ENCODE measurements at regions not wholly inside any gene's neighbourhood (a gene's known extent, or its start where the extent isn't known, plus 50 kb on each side); places are given as distances from the start of the nearest gene placed in this dataset.

- Mint-ChIP-seq H3K36me3 (no peaks in the 10 kb centered on the region), H3K27ac (no peak overlapping the region), H3K27me3 (ENCODE audit: low read depth in 2 of 2) (peaks cover 44 to 45% of the 10 kb centered on the region in 2 donors), H3K4me1 (peaks cover 0 to 7% of the 10 kb centered on the region in 2 donors), H3K4me3 (no peak overlapping the region), H3K9me3 (no peaks in the 10 kb centered on the region)
- DNase-seq: no peak
- WGBS (ENCODE audit: insufficient coverage): 92% methylated on average over 10 of the region's 10 CpGs
- H3K36me3 ChIP-seq (ENCODE audit: control insufficient read depth, insufficient read depth, low read length): no peaks in the 10 kb centered on the region
- H3K9me3 ChIP-seq (ENCODE audit: control insufficient read depth, insufficient read depth, low read length): no peaks in the 10 kb centered on the region
- intact Hi-C loops (cut with micrococcal nuclease): no loop called here
- no peak overlapping the region for H3K4me3 ChIP-seq (ENCODE audit: low read length)
- H3K27me3 ChIP-seq (ENCODE audit: control insufficient read depth, insufficient read depth, low read length): peaks cover 11% of the 10 kb centered on the region
- H3K4me1 ChIP-seq (ENCODE audit: control insufficient read depth, insufficient read depth, low read length): no peaks in the 10 kb centered on the region
- no peak for TF ChIP-seq CTCF (IDR thresholded peaks at IDR 0.05)
- ATAC-seq: no peak
- H3K27ac ChIP-seq (ENCODE audit: low read length): no peak overlapping the region
Observed at GRCh38 chr16:85175724-85176233, 63.5 kb upstream of the CIBAR2 start.

- Histone ChIP-seq H3K9me3 (ENCODE audit: control insufficient read depth, insufficient read depth, low read length) (no peaks in the 10 kb centered on the region), H3K4me3 (ENCODE audit: low read length) (no peak overlapping the region), H3K27me3 (ENCODE audit: control insufficient read depth, insufficient read depth, low read length) (peaks cover 4% of the 10 kb centered on the region), H3K4me1 (ENCODE audit: control insufficient read depth, insufficient read depth, low read length) (no peaks in the 10 kb centered on the region), H3K27ac (ENCODE audit: low read length) (no peak overlapping the region), H3K36me3 (ENCODE audit: control insufficient read depth, insufficient read depth, low read length) (no peaks in the 10 kb centered on the region)
- Mint-ChIP-seq H3K27ac (no peak overlapping the region), H3K9me3 (no peaks in the 10 kb centered on the region), H3K36me3 (no peaks in the 10 kb centered on the region), H3K4me1 (peaks cover 0 to 6% of the 10 kb centered on the region in 2 donors), H3K27me3 (ENCODE audit: low read depth in 2 of 2) (peaks cover 34% of the 10 kb centered on the region in 2 donors), H3K4me3 (no peak overlapping the region)
- intact Hi-C loops (cut with micrococcal nuclease): no loop called here
- TF ChIP-seq CTCF (IDR thresholded peaks at IDR 0.05): no peak
- DNase-seq (no peak), ATAC-seq (no peak)
- WGBS (ENCODE audit: insufficient coverage): 37% methylated on average over 26 of the region's 26 CpGs
Observed at GRCh38 chr16:85176541-85177447, 64.5 kb upstream of the CIBAR2 start.

- H3K4me3 Mint-ChIP-seq: no peak overlapping the region
- H3K9me3 Mint-ChIP-seq: no peaks in the 10 kb centered on the region
- H3K4me3 ChIP-seq (ENCODE audit: low read length): no peak overlapping the region
- no peak overlapping the region for H3K27ac ChIP-seq (ENCODE audit: low read length)
- no peaks in the 10 kb centered on the region for H3K4me1 Mint-ChIP-seq
- no peak overlapping the region for H3K27ac Mint-ChIP-seq
- intact Hi-C loops (cut with micrococcal nuclease): no loop called here
- H3K9me3 ChIP-seq (ENCODE audit: control insufficient read depth, insufficient read depth, low read length): no peaks in the 10 kb centered on the region
- 84% methylated on average over 10 of the region's 10 CpGs for WGBS (ENCODE audit: insufficient coverage)
- TF ChIP-seq CTCF (IDR thresholded peaks at IDR 0.05): no peak
- DNase-seq (no peak), ATAC-seq (no peak)
- no peaks in the 10 kb centered on the region for H3K36me3 ChIP-seq (ENCODE audit: control insufficient read depth, insufficient read depth, low read length)
- peaks cover 28% of the 10 kb centered on the region in 2 donors for H3K27me3 Mint-ChIP-seq (ENCODE audit: low read depth in 2 of 2)
- H3K36me3 Mint-ChIP-seq: no peaks in the 10 kb centered on the region
- H3K27me3 ChIP-seq (ENCODE audit: control insufficient read depth, insufficient read depth, low read length): peaks cover 3% of the 10 kb centered on the region
- H3K4me1 ChIP-seq (ENCODE audit: control insufficient read depth, insufficient read depth, low read length): no peaks in the 10 kb centered on the region
Observed at GRCh38 chr16:85177448-85177846, 65.2 kb upstream of the CIBAR2 start.
